ENCODE measurements at regions not wholly inside any gene's neighbourhood (a gene's known extent, or its start where the extent isn't known, plus 50 kb on each side); places are given as distances from the start of the nearest gene placed in this dataset.

DNA sequence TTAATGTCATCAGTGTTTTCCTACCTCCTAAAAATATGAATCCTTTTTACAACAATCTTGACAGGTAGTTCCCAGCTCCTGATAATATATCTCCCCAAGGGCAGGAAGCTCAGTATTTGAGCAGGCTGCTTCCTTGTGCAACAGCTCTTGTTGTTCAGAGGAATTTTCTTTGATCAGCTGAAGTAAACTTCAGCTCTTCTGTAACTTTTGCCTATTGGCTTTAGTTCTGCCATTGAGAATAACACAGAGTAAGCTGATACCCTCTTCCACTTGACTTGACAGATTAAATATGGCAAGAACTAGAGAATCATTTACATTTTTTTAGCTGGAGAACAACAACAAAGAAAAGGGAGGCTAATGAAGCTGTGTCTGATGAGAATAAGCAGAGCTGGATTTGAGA, 75.2 kb downstream of the LUZP4 start:
- Histone ChIP-seq H3K4me3 (ENCODE audit: low read length) (no peak overlapping the region), H3K27ac (ENCODE audit: low read depth, low read length) (no peak overlapping the region), H3K9me3 (ENCODE audit: control insufficient read depth in 2 of 3, low read length in 3 of 3) (no peaks in the 10 kb centered on the region), H3K4me1 (ENCODE audit: control insufficient read depth in 2 of 2, insufficient read depth in 2 of 2, low read length in 2 of 2) (no peaks in the 10 kb centered on the region), H3K27me3 (ENCODE audit: control insufficient read depth in 2 of 2, insufficient read depth in 2 of 2, low read length in 2 of 2) (no peaks in the 10 kb centered on the region), H3K36me3 (ENCODE audit: control insufficient read depth in 2 of 3, insufficient read depth in 3 of 3, low read length in 3 of 3) (no peaks in the 10 kb centered on the region)
- DNase-seq: no peak
- peaks cover 0 to 3% (median 0%) of the 10 kb centered on the region in 11 donors for H3K9me3 Mint-ChIP-seq
- ChIA-PET POLR2A (no interaction called here), CTCF (no interaction called here)
- no peaks in the 10 kb centered on the region for H3K4me1 Mint-ChIP-seq
- intact Hi-C loops (cut with micrococcal nuclease): no loop called here
- H3K4me3 Mint-ChIP-seq: no peak overlapping the region
- H3K36me3 Mint-ChIP-seq: no peaks in the 10 kb centered on the region
- no peak for ATAC-seq
- H3K27ac Mint-ChIP-seq: no peak overlapping the region
- peaks cover 0 to 4% (median 0%) of the 10 kb centered on the region in 5 donors for H3K27me3 Mint-ChIP-seq

- CTCF ChIA-PET: no interaction called here
- H3K36me3 Mint-ChIP-seq: no peaks in the 10 kb centered on the region
- no peaks in the 10 kb centered on the region for H3K4me1 Mint-ChIP-seq
Observed at GRCh38 chrX:115366535-115366934, 77.0 kb downstream of the LUZP4 start.

GRCh38 chrX:115367455-115367854, 77.9 kb downstream of the LUZP4 start:
- Mint-ChIP-seq H3K4me3 (no peak overlapping the region), H3K36me3 (no peaks in the 10 kb centered on the region), H3K27ac (no peak overlapping the region), H3K27me3 (no peaks in the 10 kb centered on the region), H3K4me1 (no peaks in the 10 kb centered on the region), H3K9me3 (peaks cover 0 to 3% (median 0%) of the 10 kb centered on the region in 11 donors)
- Histone ChIP-seq H3K4me1 (ENCODE audit: control insufficient read depth in 2 of 2, insufficient read depth in 2 of 2, low read length in 2 of 2) (no peaks in the 10 kb centered on the region), H3K27ac (ENCODE audit: low read depth, low read length) (no peak overlapping the region), H3K36me3 (ENCODE audit: control insufficient read depth in 2 of 3, insufficient read depth in 3 of 3, low read length in 3 of 3) (no peaks in the 10 kb centered on the region), H3K4me3 (ENCODE audit: low read length) (no peak overlapping the region), H3K27me3 (ENCODE audit: control insufficient read depth in 2 of 2, insufficient read depth in 2 of 2, low read length in 2 of 2) (no peaks in the 10 kb centered on the region), H3K9me3 (ENCODE audit: control insufficient read depth in 2 of 3, low read length in 3 of 3) (no peaks in the 10 kb centered on the region)
- ChIA-PET POLR2A (no interaction called here), CTCF (no interaction called here)
- DNase-seq (no peak), ATAC-seq (no peak)
- intact Hi-C loops (cut with micrococcal nuclease): no loop called here

More at GRCh38 chrX:115366535-115366934, 77.0 kb downstream of the LUZP4 start:
- H3K4me1 ChIP-seq (ENCODE audit: control insufficient read depth in 2 of 2, insufficient read depth in 2 of 2, low read length in 2 of 2): no peaks in the 10 kb centered on the region
- Mint-ChIP-seq H3K27ac (no peak overlapping the region), H3K4me3 (no peak overlapping the region), H3K27me3 (peaks cover 0 to 4% (median 0%) of the 10 kb centered on the region in 5 donors), H3K9me3 (peaks cover 0 to 3% (median 0%) of the 10 kb centered on the region in 11 donors)
- POLR2A ChIA-PET: no interaction called here
- H3K27me3 ChIP-seq (ENCODE audit: control insufficient read depth in 2 of 2, insufficient read depth in 2 of 2, low read length in 2 of 2): no peaks in the 10 kb centered on the region
- H3K27ac ChIP-seq (ENCODE audit: low read depth, low read length): no peak overlapping the region
- H3K36me3 ChIP-seq (ENCODE audit: control insufficient read depth in 2 of 3, insufficient read depth in 3 of 3, low read length in 3 of 3): no peaks in the 10 kb centered on the region
- intact Hi-C loops (cut with micrococcal nuclease): no loop called here
- no peak overlapping the region for H3K4me3 ChIP-seq (ENCODE audit: low read length)
- no peak for DNase-seq
- no peak for ATAC-seq
- H3K9me3 ChIP-seq (ENCODE audit: control insufficient read depth in 2 of 3, low read length in 3 of 3): no peaks in the 10 kb centered on the region

DNA sequence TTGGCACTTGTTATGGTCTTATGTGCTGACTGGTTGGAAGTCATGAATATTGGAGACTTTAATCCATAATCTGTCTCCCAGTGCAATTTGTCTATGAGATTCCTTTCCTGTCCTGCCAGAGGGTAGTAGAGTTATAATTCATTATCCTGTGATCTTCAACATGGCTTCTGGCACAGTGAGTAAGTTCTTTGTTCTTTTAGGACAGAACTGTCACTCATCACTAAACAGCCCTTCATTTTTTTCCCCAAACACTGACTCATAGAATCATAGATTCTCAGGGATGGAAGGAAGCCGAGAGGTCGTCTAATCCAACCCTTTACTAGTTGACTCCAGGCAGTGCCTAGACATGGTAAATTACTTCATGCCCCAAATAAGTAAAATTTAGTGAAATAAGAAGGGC, 78.4 kb downstream of the LUZP4 start:
- Histone ChIP-seq H3K27ac (ENCODE audit: low read depth, low read length) (no peak overlapping the region), H3K4me3 (ENCODE audit: low read length) (no peak overlapping the region), H3K4me1 (ENCODE audit: control insufficient read depth in 2 of 2, insufficient read depth in 2 of 2, low read length in 2 of 2) (no peaks in the 10 kb centered on the region), H3K9me3 (ENCODE audit: control insufficient read depth in 2 of 3, low read length in 3 of 3) (no peaks in the 10 kb centered on the region), H3K36me3 (ENCODE audit: control insufficient read depth in 2 of 3, insufficient read depth in 3 of 3, low read length in 3 of 3) (no peaks in the 10 kb centered on the region), H3K27me3 (ENCODE audit: control insufficient read depth in 2 of 2, insufficient read depth in 2 of 2, low read length in 2 of 2) (no peaks in the 10 kb centered on the region)
- Mint-ChIP-seq H3K4me3 (no peak overlapping the region), H3K4me1 (no peaks in the 10 kb centered on the region), H3K27ac (no peak overlapping the region), H3K27me3 (no peaks in the 10 kb centered on the region), H3K9me3 (peaks cover 0 to 3% (median 0%) of the 10 kb centered on the region in 11 donors), H3K36me3 (no peaks in the 10 kb centered on the region)
- intact Hi-C loops (cut with micrococcal nuclease): no loop called here
- POLR2A ChIA-PET: no interaction called here
- no peak for ATAC-seq
- CTCF ChIA-PET: no interaction called here
- no peak for DNase-seq

- Mint-ChIP-seq H3K36me3 (no peaks in the 10 kb centered on the region), H3K4me3 (no peak overlapping the region), H3K9me3 (peaks cover 0 to 3% (median 0%) of the 10 kb centered on the region in 11 donors), H3K27me3 (no peaks in the 10 kb centered on the region), H3K4me1 (no peaks in the 10 kb centered on the region), H3K27ac (no peak overlapping the region)
- intact Hi-C loops (cut with micrococcal nuclease): no loop called here
- ATAC-seq (no peak), DNase-seq (no peak)
- Histone ChIP-seq H3K27me3 (ENCODE audit: control insufficient read depth in 2 of 2, insufficient read depth in 2 of 2, low read length in 2 of 2) (no peaks in the 10 kb centered on the region), H3K9me3 (ENCODE audit: control insufficient read depth in 2 of 3, low read length in 3 of 3) (no peaks in the 10 kb centered on the region), H3K4me3 (ENCODE audit: low read length) (no peak overlapping the region), H3K36me3 (ENCODE audit: control insufficient read depth in 2 of 3, insufficient read depth in 3 of 3, low read length in 3 of 3) (no peaks in the 10 kb centered on the region), H3K27ac (ENCODE audit: low read depth, low read length) (no peak overlapping the region), H3K4me1 (ENCODE audit: control insufficient read depth in 2 of 2, insufficient read depth in 2 of 2, low read length in 2 of 2) (no peaks in the 10 kb centered on the region)
- POLR2A ChIA-PET: no interaction called here
- CTCF ChIA-PET: no interaction called here
Observed at GRCh38 chrX:115368876-115369275, 79.4 kb downstream of the LUZP4 start.

DNA sequence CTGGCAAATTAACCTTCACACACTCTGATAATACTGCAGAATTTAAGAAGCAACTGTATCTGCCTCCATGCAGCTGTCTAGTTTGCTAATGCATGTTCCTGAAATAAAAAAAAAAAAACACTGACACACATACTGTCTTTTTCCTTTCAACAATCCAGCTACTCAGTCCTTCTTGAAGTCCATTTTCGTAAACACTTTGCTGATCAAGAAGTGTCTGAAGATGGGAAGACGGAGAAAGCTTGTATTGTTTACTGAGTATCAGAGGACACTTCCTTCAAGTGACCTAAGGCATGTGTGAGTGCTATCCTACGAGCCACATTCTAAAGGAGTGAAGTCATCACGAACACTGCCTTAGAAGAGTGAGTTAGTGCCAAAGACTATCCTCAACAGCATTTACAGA, 82.6 kb downstream of the LUZP4 start:
- H3K27ac ChIP-seq (ENCODE audit: low read depth, low read length): no peak overlapping the region
- Mint-ChIP-seq H3K27me3 (no peaks in the 10 kb centered on the region), H3K4me3 (no peak overlapping the region), H3K36me3 (no peaks in the 10 kb centered on the region), H3K27ac (no peak overlapping the region), H3K4me1 (no peaks in the 10 kb centered on the region), H3K9me3 (peaks cover 0 to 1% (median 0%) of the 10 kb centered on the region in 11 donors)
- H3K4me1 ChIP-seq (ENCODE audit: control insufficient read depth in 2 of 2, insufficient read depth in 2 of 2, low read length in 2 of 2): no peaks in the 10 kb centered on the region
- H3K4me3 ChIP-seq (ENCODE audit: low read length): no peak overlapping the region
- H3K27me3 ChIP-seq (ENCODE audit: control insufficient read depth in 2 of 2, insufficient read depth in 2 of 2, low read length in 2 of 2): no peaks in the 10 kb centered on the region
- ATAC-seq: no peak
- POLR2A ChIA-PET: no interaction called here
- CTCF ChIA-PET: no interaction called here
- H3K36me3 ChIP-seq (ENCODE audit: control insufficient read depth in 2 of 3, insufficient read depth in 3 of 3, low read length in 3 of 3): no peaks in the 10 kb centered on the region
- intact Hi-C loops (cut with micrococcal nuclease): no loop called here
- H3K9me3 ChIP-seq (ENCODE audit: control insufficient read depth in 2 of 3, low read length in 3 of 3): no peaks in the 10 kb centered on the region
- no peak for DNase-seq

DNA sequence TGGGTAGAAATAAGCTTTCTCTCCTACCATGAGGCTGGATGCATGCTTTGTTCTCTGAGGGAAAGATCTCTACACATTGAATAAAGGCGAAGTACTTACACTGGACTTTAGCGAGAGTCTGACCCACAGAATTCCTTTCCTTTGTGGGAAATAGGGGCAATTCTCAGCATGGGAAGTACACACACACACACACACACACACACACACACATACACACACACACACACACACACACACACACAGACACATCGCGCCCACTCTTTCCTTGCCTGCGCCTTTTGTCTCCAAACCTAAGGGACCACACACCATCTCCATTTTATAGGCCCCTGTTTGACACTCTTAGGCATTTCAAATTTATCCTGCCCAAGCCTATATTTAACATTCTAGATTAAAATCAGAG, 83.8 kb downstream of the LUZP4 start:
- DNase-seq (no peak), ATAC-seq (no peak)
- no peak overlapping the region for H3K4me3 Mint-ChIP-seq
- H3K36me3 Mint-ChIP-seq: no peaks in the 10 kb centered on the region
- H3K4me1 ChIP-seq (ENCODE audit: control insufficient read depth in 2 of 2, insufficient read depth in 2 of 2, low read length in 2 of 2): no peaks in the 10 kb centered on the region
- no peaks in the 10 kb centered on the region for H3K4me1 Mint-ChIP-seq
- peaks cover 0 to 1% (median 0%) of the 10 kb centered on the region in 11 donors for H3K9me3 Mint-ChIP-seq
- no peak overlapping the region for H3K4me3 ChIP-seq (ENCODE audit: low read length)
- H3K27me3 ChIP-seq (ENCODE audit: control insufficient read depth in 2 of 2, insufficient read depth in 2 of 2, low read length in 2 of 2): no peaks in the 10 kb centered on the region
- H3K9me3 ChIP-seq (ENCODE audit: control insufficient read depth in 2 of 3, low read length in 3 of 3): no peaks in the 10 kb centered on the region
- intact Hi-C loops (cut with micrococcal nuclease): no loop called here
- H3K27me3 Mint-ChIP-seq: no peaks in the 10 kb centered on the region
- H3K36me3 ChIP-seq (ENCODE audit: control insufficient read depth in 2 of 3, insufficient read depth in 3 of 3, low read length in 3 of 3): no peaks in the 10 kb centered on the region
- CTCF ChIA-PET: no interaction called here
- H3K27ac ChIP-seq (ENCODE audit: low read depth, low read length): no peak overlapping the region
- POLR2A ChIA-PET: no interaction called here
- H3K27ac Mint-ChIP-seq: no peak overlapping the region
